ENCODE measurements at regions not wholly inside any gene's neighbourhood (a gene's known extent, or its start where the extent isn't known, plus 50 kb on each side); places are given as distances from the start of the nearest gene placed in this dataset.

- TF ChIP-seq, protein P1, sequence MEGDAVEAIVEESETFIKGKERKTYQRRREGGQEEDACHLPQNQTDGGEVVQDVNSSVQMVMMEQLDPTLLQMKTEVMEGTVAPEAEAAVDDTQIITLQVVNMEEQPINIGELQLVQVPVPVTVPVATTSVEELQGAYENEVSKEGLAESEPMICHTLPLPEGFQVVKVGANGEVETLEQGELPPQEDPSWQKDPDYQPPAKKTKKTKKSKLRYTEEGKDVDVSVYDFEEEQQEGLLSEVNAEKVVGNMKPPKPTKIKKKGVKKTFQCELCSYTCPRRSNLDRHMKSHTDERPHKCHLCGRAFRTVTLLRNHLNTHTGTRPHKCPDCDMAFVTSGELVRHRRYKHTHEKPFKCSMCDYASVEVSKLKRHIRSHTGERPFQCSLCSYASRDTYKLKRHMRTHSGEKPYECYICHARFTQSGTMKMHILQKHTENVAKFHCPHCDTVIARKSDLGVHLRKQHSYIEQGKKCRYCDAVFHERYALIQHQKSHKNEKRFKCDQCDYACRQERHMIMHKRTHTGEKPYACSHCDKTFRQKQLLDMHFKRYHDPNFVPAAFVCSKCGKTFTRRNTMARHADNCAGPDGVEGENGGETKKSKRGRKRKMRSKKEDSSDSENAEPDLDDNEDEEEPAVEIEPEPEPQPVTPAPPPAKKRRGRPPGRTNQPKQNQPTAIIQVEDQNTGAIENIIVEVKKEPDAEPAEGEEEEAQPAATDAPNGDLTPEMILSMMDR (IDR thresholded peaks at IDR 0.05): no peak
- no peak for TF ChIP-seq POLR2A (IDR thresholded peaks at IDR 0.05)
Observed at GRCh38 chr10:106086391-106086790, 1078.1 kb downstream of the SORCS1 start.

Measured in uterus (tissue), 2 donors.